H1 (cell line): ENCODE measurements at regions not wholly inside any gene's neighbourhood (a gene's known extent, or its start where the extent isn't known, plus 50 kb on each side); places are given as distances from the start of the nearest gene placed in this dataset.

Experiments used
- CTCF ChIA-PET: fragments of 300-600 bp; sonication (Branson Sonifier 250); formaldehyde crosslinking; loops from one replicate; lab custom pipeline; 2021; ENCODE audit not compliant: partially characterized antibody; lab: Charles Lee
- POLR2A ChIA-PET: fragments of 300-600 bp; sonication (Branson Sonifier 250); formaldehyde crosslinking; loops from one replicate; lab custom pipeline; 2021; ENCODE audit warnings: inconsistent platforms; ENCODE audit not compliant: partially characterized antibody; lab: Charles Lee
- DNase-seq, 2 experiments: peaks; one replicate each; pipeline versions ENCODE4 v3.0.0 to v3.0.0-alpha.2; 2010 to 2022; ENCODE audit warnings: low spot score in 2 of 2, low read depth in 1 of 2, mixed read lengths in 1 of 2
- FAIRE-seq: peaks from 2 replicates; lab custom pipeline; 2011; peaks lifted over from hg19 to GRCh38; lab: Jason Lieb, UNC
- H2AFZ ChIP-seq: 2 replicates; pipeline ENCODE4 v1.8.1; 2012; ENCODE audit warnings: low read length, inconsistent platforms
- H2AK5ac ChIP-seq: 2 replicates; pipeline ENCODE4 v1.6.1; 2013; ENCODE audit warnings: low read depth, low read length
- H2BK120ac ChIP-seq: replicated peaks from 2 replicates; pipeline ENCODE3; 2013; ENCODE audit warnings: low read depth, low read length, inconsistent platforms
- H2BK12ac ChIP-seq: 2 replicates; pipeline ENCODE4 v1.6.1; 2013; ENCODE audit warnings: low read depth, low read length
- H2BK15ac ChIP-seq: 2 replicates; pipeline ENCODE4 v1.6.1; 2013; ENCODE audit warnings: low read length
- H2BK20ac ChIP-seq: 2 replicates; pipeline ENCODE4 v1.6.1; 2013; ENCODE audit warnings: low read length
- H2BK5ac ChIP-seq: 2 replicates; pipeline ENCODE4 v1.6.1; 2013; ENCODE audit warnings: low read depth, low read length
- H3K14ac ChIP-seq: 2 replicates; pipeline ENCODE4 v1.6.1; 2013; ENCODE audit warnings: inconsistent platforms; ENCODE audit not compliant: insufficient read length
- H3K18ac ChIP-seq: 2 replicates; pipeline ENCODE4 v1.6.1; 2013; ENCODE audit warnings: low read length; ENCODE audit errors: extremely low read depth
- H3K23ac ChIP-seq: 2 replicates; pipeline ENCODE4 v1.6.1; 2013; ENCODE audit warnings: inconsistent platforms; ENCODE audit not compliant: insufficient read length
- H3K23me2 ChIP-seq: 2 replicates; pipeline ENCODE4 v1.6.1; 2013; ENCODE audit warnings: low read depth, low read length
- H3K27ac ChIP-seq: 2 replicates; pipeline ENCODE4 v1.6.1; 2011; ENCODE audit warnings: low read depth, low read length, inconsistent platforms
- H3K27me3 ChIP-seq, 4 experiments: replicated peaks in 1 of 4; 1 replicate in 1 of 4; 2 replicates in 3 of 4; pipeline versions ENCODE4 v1.6.1 to v1.8.1; 2011 to 2013; ENCODE audit warnings: low read length in 3 of 4, mild to moderate bottlenecking in 3 of 4, inconsistent platforms in 2 of 4, mixed read lengths in 2 of 4, moderate library complexity in 1 of 4; ENCODE audit not compliant: control insufficient read depth in 3 of 4, insufficient read depth in 3 of 4; ENCODE audit errors: extremely low read depth in 1 of 4
- H3K36me3 ChIP-seq, 4 experiments: 2 replicates each; pipeline versions ENCODE4 v1.6.1 to v1.8.1; 2011 to 2013; ENCODE audit warnings: mild to moderate bottlenecking in 4 of 4, low read length in 3 of 4, moderate library complexity in 2 of 4, control low read depth in 1 of 4, inconsistent platforms in 1 of 4; ENCODE audit not compliant: insufficient read depth in 4 of 4, control insufficient read depth in 2 of 4
- H3K4ac ChIP-seq: replicated peaks from 2 replicates; pipeline ENCODE3; 2013; ENCODE audit warnings: low read length, low read depth, mixed read lengths, inconsistent platforms; ENCODE audit not compliant: insufficient read length
- H3K4me1 ChIP-seq, 4 experiments: replicated peaks in 1 of 4; 1 replicate in 1 of 4; 2 replicates in 3 of 4; pipeline versions ENCODE4 v1.6.1 to v1.8.1; 2011 to 2013; ENCODE audit warnings: low read length in 3 of 4, inconsistent platforms in 2 of 4, mixed read lengths in 1 of 4; ENCODE audit not compliant: insufficient read depth in 4 of 4, control insufficient read depth in 3 of 4
- H3K4me2 ChIP-seq, 2 experiments: 2 replicates each; pipeline versions ENCODE4 v1.6.1 to v1.8.1; 2011 to 2013; ENCODE audit warnings: low read depth in 2 of 2, low read length in 2 of 2, control low read depth in 1 of 2, inconsistent platforms in 1 of 2, mild to moderate bottlenecking in 1 of 2; ENCODE audit not compliant: insufficient read depth in 1 of 2
- H3K4me3 ChIP-seq, 4 experiments: fragments of 200-600, 300-600 bp in 1 of 4; sonication (generic), shearing (Covaris generic), sonication (Bioruptor Twin) in 1 of 4; 2 replicates each; pipeline versions ENCODE4 v1.5.1 to v1.8.1; 2011 to 2016; ENCODE audit warnings: low read length in 4 of 4, low read depth in 3 of 4, control low read depth in 2 of 4, inconsistent platforms in 2 of 4, mild to moderate bottlenecking in 2 of 4, mixed read lengths in 1 of 4, moderate library complexity in 1 of 4; ENCODE audit not compliant: insufficient read depth in 2 of 4; ENCODE audit errors: extremely low read depth in 1 of 4
- H3K56ac ChIP-seq: replicated peaks from 2 replicates; pipeline ENCODE3; 2013; ENCODE audit warnings: low read depth, mild to moderate bottlenecking, mixed read lengths, low read length, inconsistent platforms; ENCODE audit not compliant: insufficient read length
- H3K79me1 ChIP-seq: 2 replicates; pipeline ENCODE4 v1.6.1; 2013; ENCODE audit warnings: low read depth, low read length, control low read depth
- H3K79me2 ChIP-seq, 2 experiments: 2 replicates each; pipeline versions ENCODE4 v1.6.1 to v1.8.1; 2012 to 2013; ENCODE audit warnings: low read length in 2 of 2, mild to moderate bottlenecking in 2 of 2, inconsistent platforms in 1 of 2; ENCODE audit not compliant: insufficient read depth in 2 of 2, control insufficient read depth in 1 of 2
- H3K9ac ChIP-seq, 4 experiments: replicated peaks in 1 of 4; 1 replicate in 1 of 4; 2 replicates in 3 of 4; pipeline versions ENCODE4 v1.6.1 to v1.8.1; 2011 to 2013; ENCODE audit warnings: low read depth in 3 of 4, low read length in 3 of 4, control low read depth in 2 of 4, mild to moderate bottlenecking in 2 of 4, moderate library complexity in 2 of 4, inconsistent platforms in 1 of 4; ENCODE audit errors: extremely low read depth in 1 of 4
- H3K9me3 ChIP-seq, 2 experiments: 2 replicates each; pipeline versions ENCODE4 v1.6.1 to v1.8.1; 2012 to 2013; ENCODE audit warnings: mild to moderate bottlenecking in 2 of 2, moderate library complexity in 2 of 2, control low read depth in 1 of 2, inconsistent platforms in 1 of 2, low read depth in 1 of 2, low read length in 1 of 2, mixed read lengths in 1 of 2; ENCODE audit not compliant: insufficient read depth in 2 of 2
- H4K20me1 ChIP-seq, 2 experiments: replicated peaks in 1 of 2; 2 replicates each; pipeline versions ENCODE3 to v1.8.1; 2011 to 2013; ENCODE audit warnings: inconsistent platforms in 2 of 2, low read length in 2 of 2, mild to moderate bottlenecking in 1 of 2; ENCODE audit not compliant: insufficient read depth in 2 of 2, control insufficient read depth in 1 of 2
- H4K5ac ChIP-seq: 2 replicates; pipeline ENCODE4 v1.6.1; 2013; ENCODE audit warnings: low read length, low read depth, mixed read lengths, inconsistent platforms; ENCODE audit not compliant: insufficient read length
- H4K8ac ChIP-seq: 2 replicates; pipeline ENCODE4 v1.8.0; 2013; ENCODE audit warnings: mild to moderate bottlenecking, moderate library complexity, low read length, inconsistent platforms; ENCODE audit not compliant: insufficient read depth; ENCODE audit errors: extremely low read depth
- H4K91ac ChIP-seq: replicated peaks from 2 replicates; pipeline ENCODE3; 2013; ENCODE audit warnings: low read length, mixed read lengths, inconsistent platforms; ENCODE audit not compliant: insufficient read length
- BRCA1 ChIP-seq: IDR thresholded peaks from 2 replicates; pipeline ENCODE4 v1.6.1; 2012; ENCODE audit warnings: low read depth, low read length, improper control_type of control experiment
- CTBP2 ChIP-seq: IDR thresholded peaks from 2 replicates; pipeline ENCODE4 v1.7.0; 2011; ENCODE audit warnings: borderline replicate concordance, mild to moderate bottlenecking, moderate library complexity, mixed read lengths, low read length; ENCODE audit not compliant: insufficient read depth, insufficient read length
- FOSL1 ChIP-seq: IDR thresholded peaks from 2 replicates; pipeline ENCODE4 v1.6.1; 2011; ENCODE audit warnings: mild to moderate bottlenecking, low read depth, low read length, moderate library complexity; ENCODE audit not compliant: insufficient read depth
- GABPA ChIP-seq: IDR thresholded peaks from 2 replicates; pipeline ENCODE4 v1.6.1; 2011; ENCODE audit warnings: mild to moderate bottlenecking, low read length, moderate library complexity, borderline replicate concordance; ENCODE audit not compliant: insufficient read depth
- JUND ChIP-seq: IDR thresholded peaks from 2 replicates; pipeline ENCODE4 v1.6.1; 2011; ENCODE audit warnings: mild to moderate bottlenecking, improper control_type of control experiment, low read length
- KDM5A ChIP-seq: fragments of 200-600 bp; IDR thresholded peaks from 2 replicates; pipeline ENCODE4 v1.7.1; 2012; ENCODE audit warnings: mild to moderate bottlenecking, low read length, inconsistent platforms, mixed read lengths
- NANOG ChIP-seq: IDR thresholded peaks from 2 replicates; pipeline ENCODE4 v1.6.1; 2011; ENCODE audit warnings: low read length, low read depth, mild to moderate bottlenecking, inconsistent platforms; ENCODE audit not compliant: insufficient read depth, poor library complexity, severe bottlenecking
- NRF1 ChIP-seq: IDR thresholded peaks from 2 replicates; pipeline ENCODE4 v1.6.1; 2011; ENCODE audit warnings: mild to moderate bottlenecking, low read depth, low read length, improper control_type of control experiment
- PHF8 ChIP-seq: fragments of 200-600 bp; sonication (generic); conservative IDR thresholded peaks from 2 replicates; pipeline ENCODE4 v1.7.1; 2012; ENCODE audit warnings: low read depth, mild to moderate bottlenecking, inconsistent platforms, low read length, moderate library complexity
- RAD21 ChIP-seq, 2 experiments: IDR thresholded peaks in 1 of 2; conservative IDR thresholded peaks in 1 of 2; 2 replicates each; pipeline ENCODE4 v1.6.1; 2011; ENCODE audit warnings: low read depth in 2 of 2, low read length in 2 of 2, improper control_type of control experiment in 1 of 2, inconsistent platforms in 1 of 2, mild to moderate bottlenecking in 1 of 2, moderate library complexity in 1 of 2
- SP1 ChIP-seq: IDR thresholded peaks from 2 replicates; pipeline ENCODE4 v1.6.1; 2011; ENCODE audit warnings: low read depth, low read length
- SP2 ChIP-seq: IDR thresholded peaks from 2 replicates; pipeline ENCODE4 v1.6.1; 2012; ENCODE audit warnings: mild to moderate bottlenecking, low read length, inconsistent platforms
- WGBS, 2 experiments: shearing (Covaris generic) in 1 of 2; methylation state at CpG; one replicate each; pipeline versions ENCODE4 v1.1.6 to v1.1.7; 2013 to 2015; ENCODE audit warnings: low lambda C conversion rate in 2 of 2, mixed read lengths in 2 of 2, inconsistent platforms in 1 of 2, low coverage in 1 of 2, missing lambda C conversion rate in 1 of 2; ENCODE audit not compliant: insufficient replicate concordance in 2 of 2, insufficient coverage in 1 of 2, insufficient read length in 1 of 2; ENCODE audit errors: extremely low coverage in 1 of 2, missing lambda C conversion rate in 1 of 2; 5-methylcytosine and 5-hydroxymethylcytosine counted together

- POLR2A ChIA-PET: no interaction called here
- CTCF ChIA-PET: interaction anchor here (0.9 to 2.7 kb wide), 6 partner anchors 19 to 154 kb away, joined by 3 to 9 read pairs (median 4); no protein-coding TSS in a partner anchor
Measured at GRCh38 chr15:69556344-69556743, 103.7 kb downstream of the RPLP1 start.

More at GRCh38 chr15:69556344-69556743, 103.7 kb downstream of the RPLP1 start:
- Histone ChIP-seq H4K20me1 (no peaks in the 10 kb centered on the region), H3K56ac (no peak overlapping the region), H3K23me2 (no peaks in the 10 kb centered on the region), H2BK20ac (no peak overlapping the region), H4K91ac (no peak overlapping the region), H3K4me3 (no peak overlapping the region), H4K8ac (no peak overlapping the region), H3K79me1 (no peaks in the 10 kb centered on the region), H2AK5ac (no peak overlapping the region), H2BK5ac (no peak overlapping the region), H3K9ac (no peak overlapping the region), H3K23ac (no peak overlapping the region), H2AFZ (no peak overlapping the region), H3K9me3 (no peaks in the 10 kb centered on the region), H2BK12ac (no peak overlapping the region), H2BK15ac (no peak overlapping the region), H2BK120ac (no peak overlapping the region), H3K18ac (no peak overlapping the region), H3K27me3 (no peaks in the 10 kb centered on the region; a peak in 1 of 7 replicates), H3K4ac (no peak overlapping the region), H3K4me2 (no peak overlapping the region), H3K79me2 (no peaks in the 10 kb centered on the region), H3K36me3 (no peaks in the 10 kb centered on the region), H3K14ac (no peak overlapping the region), H4K5ac (no peak overlapping the region), H3K27ac (no peak overlapping the region), H3K4me1 (peaks cover 0 to 9% (median 5%) of the 10 kb centered on the region in 4 experiments; a peak in 4 of 7 replicates)
- FAIRE-seq (no peak), DNase-seq (no peak)
- no peak for TF ChIP-seq NRF1
- no peak for TF ChIP-seq CTBP2
- no peak for TF ChIP-seq GABPA
- TF ChIP-seq SP2: no peak
- no peak for TF ChIP-seq BRCA1
- TF ChIP-seq KDM5A: no peak
- TF ChIP-seq FOSL1: no peak
- TF ChIP-seq RAD21 (IDR thresholded peaks at IDR 0.05 in 1 of 2, conservative IDR thresholded peaks at IDR 0.05 in 1 of 2; ENCODE audit: low read depth in 2 of 2, low read length in 2 of 2): no peak
- no peak for TF ChIP-seq SP1
- TF ChIP-seq NANOG: no peak
- no peak for TF ChIP-seq PHF8
- TF ChIP-seq JUND: no peak
- WGBS, 2 experiments: 91% methylated on average over 1 of the region's 1 CpG; no CpG with 5 or more reads in 1 of the 2 experiments
